DOHH2 (cell line): ENCODE measurements at regions not wholly inside any gene's neighbourhood (a gene's known extent, or its start where the extent isn't known, plus 50 kb on each side); places are given as distances from the start of the nearest gene placed in this dataset.

ENCODE experiments used
- H3F3A ChIP-seq: fragments of 200-600 bp; sonication (generic), shearing (Covaris generic); 2 replicates; pipeline ENCODE4 v1.6.0; 2016; ENCODE audit warnings: antibody characterized with exemption, mild to moderate bottlenecking; ENCODE audit not compliant: control insufficient read depth, insufficient read depth
- H3K27ac ChIP-seq: fragments of 200-600 bp; sonication (generic); 2 replicates; pipeline ENCODE4 v1.5.1; 2014; ENCODE audit warnings: low read depth, mild to moderate bottlenecking, low read length, moderate library complexity
- H3K27me3 ChIP-seq: fragments of 200-600 bp; sonication (generic); 2 replicates; pipeline ENCODE4 v1.6.1; 2014; ENCODE audit warnings: mild to moderate bottlenecking, low read length, mixed read lengths; ENCODE audit not compliant: control insufficient read depth
- H3K36me3 ChIP-seq: fragments of 200-600 bp; sonication (generic); 2 replicates; pipeline ENCODE4 v1.6.1; 2014; ENCODE audit warnings: mild to moderate bottlenecking, low read length, moderate library complexity, mixed read lengths; ENCODE audit not compliant: control insufficient read depth
- H3K4me1 ChIP-seq: fragments of 200-600 bp; sonication (generic); 2 replicates; pipeline ENCODE4 v1.6.1; 2014; ENCODE audit warnings: mild to moderate bottlenecking, low read length, mixed read lengths; ENCODE audit not compliant: control insufficient read depth
- H3K4me2 ChIP-seq: fragments of 200-600 bp; sonication (generic); 2 replicates; pipeline ENCODE4 v1.6.0; 2014; ENCODE audit warnings: mild to moderate bottlenecking, low read length, moderate library complexity
- H3K4me3 ChIP-seq: fragments of 200-600 bp; sonication (generic); 2 replicates; pipeline ENCODE4 v1.5.1; 2014; ENCODE audit warnings: mild to moderate bottlenecking, low read length, mixed read lengths
- H3K79me2 ChIP-seq: fragments of 200-600 bp; sonication (generic); 2 replicates; pipeline ENCODE4 v1.6.1; 2014; ENCODE audit warnings: mild to moderate bottlenecking, low read length, mixed read lengths; ENCODE audit not compliant: control insufficient read depth
- H3K9me2 ChIP-seq: fragments of 200-600 bp; sonication (generic); replicated peaks from 2 replicates; pipeline ENCODE4 v1.6.1; 2014; ENCODE audit warnings: mild to moderate bottlenecking, low read length, mixed read lengths; ENCODE audit not compliant: control insufficient read depth
- H3K9me3 ChIP-seq: fragments of 200-600 bp; sonication (generic); 2 replicates; pipeline ENCODE4 v1.6.1; 2014; ENCODE audit warnings: antibody characterized with exemption, low read length, mixed read lengths; ENCODE audit not compliant: control insufficient read depth, insufficient read depth
- H4K20me1 ChIP-seq: fragments of 200-600 bp; sonication (generic); 2 replicates; pipeline ENCODE4 v1.6.0; 2014; ENCODE audit warnings: low read depth, mild to moderate bottlenecking, antibody characterized with exemption, low read length, moderate library complexity; ENCODE audit not compliant: control insufficient read depth, insufficient read depth
- EZH2phosphoT487 ChIP-seq: fragments of 200-600 bp; sonication (generic); IDR thresholded peaks from 2 replicates; pipeline ENCODE4 v1.6.1; 2017; ENCODE audit warnings: borderline replicate concordance, mild to moderate bottlenecking, antibody characterized with exemption, low read length, moderate library complexity, mixed read lengths
- TF ChIP-seq, protein P1 (sequence below): fragments of 200-600 bp; sonication (generic); IDR thresholded peaks from one replicate; pipeline ENCODE4 v1.5.1; 2014; ENCODE audit warnings: antibody characterized with exemption, mild to moderate bottlenecking, low read depth, low read length; ENCODE audit not compliant: poor library complexity, severe bottlenecking

DNA sequence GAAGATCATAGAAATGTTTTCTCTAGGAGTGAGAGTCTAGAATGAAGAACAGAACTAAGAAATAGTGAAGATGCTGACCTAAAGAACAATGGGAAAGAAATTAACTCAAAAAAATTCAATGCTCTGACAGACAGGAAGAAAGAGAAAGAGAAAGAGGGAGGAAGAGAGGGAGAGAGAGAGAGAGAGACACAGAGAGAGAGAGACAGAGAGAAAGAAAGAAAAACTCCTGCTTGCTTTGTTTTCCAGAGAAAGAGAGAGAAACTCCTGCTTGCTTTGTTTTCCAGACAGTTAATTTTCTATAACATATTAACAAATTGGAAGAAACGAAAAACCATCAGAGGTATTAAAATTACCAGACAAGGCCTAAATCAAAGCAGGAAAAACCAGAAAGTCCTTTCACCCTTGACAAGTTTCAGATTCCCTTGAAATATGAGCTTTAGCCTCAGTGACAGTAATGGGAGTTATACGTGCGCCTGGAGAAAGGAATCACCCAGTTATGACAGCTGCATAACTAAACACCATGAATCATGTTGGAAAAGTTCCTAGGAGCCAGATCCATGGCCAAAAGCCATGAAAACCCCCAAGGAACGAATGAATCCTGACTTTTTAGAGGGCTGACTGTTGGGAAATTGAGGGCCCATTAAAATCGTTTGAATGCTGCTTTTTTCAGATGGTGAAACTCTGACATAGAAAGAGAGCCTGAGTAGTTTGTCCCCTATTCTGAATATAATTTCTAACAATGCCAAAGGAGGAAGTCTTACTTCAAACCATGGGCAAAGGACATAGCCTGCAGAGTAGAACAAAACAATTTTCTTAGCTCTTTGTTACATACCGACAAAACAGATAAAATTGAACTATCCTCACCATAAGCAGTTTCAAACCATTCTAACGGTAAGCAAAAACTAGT is 228.6 kb upstream of the CHST9 start:
- TF ChIP-seq EZH2phosphoT487: no peak
- TF ChIP-seq, protein P1, sequence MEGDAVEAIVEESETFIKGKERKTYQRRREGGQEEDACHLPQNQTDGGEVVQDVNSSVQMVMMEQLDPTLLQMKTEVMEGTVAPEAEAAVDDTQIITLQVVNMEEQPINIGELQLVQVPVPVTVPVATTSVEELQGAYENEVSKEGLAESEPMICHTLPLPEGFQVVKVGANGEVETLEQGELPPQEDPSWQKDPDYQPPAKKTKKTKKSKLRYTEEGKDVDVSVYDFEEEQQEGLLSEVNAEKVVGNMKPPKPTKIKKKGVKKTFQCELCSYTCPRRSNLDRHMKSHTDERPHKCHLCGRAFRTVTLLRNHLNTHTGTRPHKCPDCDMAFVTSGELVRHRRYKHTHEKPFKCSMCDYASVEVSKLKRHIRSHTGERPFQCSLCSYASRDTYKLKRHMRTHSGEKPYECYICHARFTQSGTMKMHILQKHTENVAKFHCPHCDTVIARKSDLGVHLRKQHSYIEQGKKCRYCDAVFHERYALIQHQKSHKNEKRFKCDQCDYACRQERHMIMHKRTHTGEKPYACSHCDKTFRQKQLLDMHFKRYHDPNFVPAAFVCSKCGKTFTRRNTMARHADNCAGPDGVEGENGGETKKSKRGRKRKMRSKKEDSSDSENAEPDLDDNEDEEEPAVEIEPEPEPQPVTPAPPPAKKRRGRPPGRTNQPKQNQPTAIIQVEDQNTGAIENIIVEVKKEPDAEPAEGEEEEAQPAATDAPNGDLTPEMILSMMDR: no peak
- no peaks in the 10 kb centered on the region for H3F3A ChIP-seq
- no peaks in the 10 kb centered on the region for H3K9me2 ChIP-seq
- no peak overlapping the region for H3K27ac ChIP-seq
- no peaks in the 10 kb centered on the region for H4K20me1 ChIP-seq
- H3K4me3 ChIP-seq: no peak overlapping the region
- H3K36me3 ChIP-seq: no peaks in the 10 kb centered on the region
- H3K4me2 ChIP-seq: no peak overlapping the region
- no peaks in the 10 kb centered on the region for H3K9me3 ChIP-seq
- H3K27me3 ChIP-seq: no peaks in the 10 kb centered on the region
- H3K79me2 ChIP-seq: no peaks in the 10 kb centered on the region
- no peaks in the 10 kb centered on the region for H3K4me1 ChIP-seq

DNA sequence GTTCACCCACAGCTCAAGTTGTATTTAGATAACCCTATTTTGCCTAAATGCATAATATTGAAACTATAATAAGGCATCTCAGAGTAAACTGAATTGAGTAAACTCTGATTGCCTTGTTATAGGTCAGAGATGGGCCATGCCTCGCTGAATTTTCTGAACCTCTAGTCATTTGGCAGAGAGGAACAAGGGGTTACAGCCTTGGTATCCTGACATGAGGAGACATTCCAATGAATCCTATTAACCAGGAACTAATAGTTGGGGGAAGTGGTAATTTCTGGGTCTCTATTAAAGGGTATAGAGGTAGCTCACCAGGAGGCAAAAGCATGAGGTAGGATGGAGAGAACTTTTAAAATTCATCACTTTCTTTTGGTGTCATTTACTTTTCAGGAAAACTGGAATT is 227.4 kb upstream of the CHST9 start:
- Histone ChIP-seq H4K20me1 (no peaks in the 10 kb centered on the region), H3K4me2 (no peak overlapping the region), H3F3A (no peaks in the 10 kb centered on the region), H3K36me3 (no peaks in the 10 kb centered on the region), H3K4me3 (no peak overlapping the region), H3K27ac (no peak overlapping the region), H3K4me1 (no peaks in the 10 kb centered on the region), H3K79me2 (no peaks in the 10 kb centered on the region), H3K9me2 (no peaks in the 10 kb centered on the region), H3K9me3 (no peaks in the 10 kb centered on the region), H3K27me3 (no peaks in the 10 kb centered on the region)
- TF ChIP-seq, protein P1: no peak
- no peak for TF ChIP-seq EZH2phosphoT487

DNA sequence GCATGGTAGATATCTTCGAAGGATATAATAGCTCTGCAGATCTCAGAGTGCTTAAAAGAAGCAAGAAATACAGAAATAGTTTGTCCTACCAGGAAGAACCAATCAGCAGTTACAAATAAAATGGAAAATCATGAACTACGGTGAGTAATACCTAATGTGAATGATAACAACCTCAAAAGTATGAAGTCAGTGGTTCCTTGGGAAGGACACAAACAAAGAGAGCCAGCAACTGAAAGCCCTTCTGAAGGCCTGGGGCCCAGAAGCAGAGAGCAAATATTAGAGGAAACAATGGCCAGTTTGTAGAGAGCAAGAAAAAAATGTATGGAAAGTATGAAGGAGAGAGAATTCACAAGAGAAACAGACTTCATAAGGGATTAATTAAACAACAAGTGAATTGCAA is 226.8 kb upstream of the CHST9 start:
- H3F3A ChIP-seq: no peaks in the 10 kb centered on the region
- H3K9me2 ChIP-seq: no peaks in the 10 kb centered on the region

More for the DNA sequence above, 226.8 kb upstream of the CHST9 start:
- Histone ChIP-seq H3K4me2 (no peak overlapping the region), H4K20me1 (no peaks in the 10 kb centered on the region), H3K27me3 (no peaks in the 10 kb centered on the region), H3K79me2 (no peaks in the 10 kb centered on the region), H3K4me3 (no peak overlapping the region), H3K36me3 (no peaks in the 10 kb centered on the region), H3K9me3 (no peaks in the 10 kb centered on the region), H3K27ac (no peak overlapping the region), H3K4me1 (no peaks in the 10 kb centered on the region)
- TF ChIP-seq, protein P1: no peak
- TF ChIP-seq EZH2phosphoT487: no peak
